H1 (cell line): ENCODE measurements at regions not wholly inside any gene's neighbourhood (a gene's known extent, or its start where the extent isn't known, plus 50 kb on each side); places are given as distances from the start of the nearest gene placed in this dataset.

ENCODE experiments used
- CTCF ChIA-PET: fragments of 300-600 bp; sonication (Branson Sonifier 250); formaldehyde crosslinking; loops from one replicate; lab custom pipeline; 2021; ENCODE audit not compliant: partially characterized antibody; lab: Charles Lee
- POLR2A ChIA-PET: fragments of 300-600 bp; sonication (Branson Sonifier 250); formaldehyde crosslinking; loops from one replicate; lab custom pipeline; 2021; ENCODE audit warnings: inconsistent platforms; ENCODE audit not compliant: partially characterized antibody; lab: Charles Lee
- DNase-seq, 2 experiments: peaks; one replicate each; pipeline versions ENCODE4 v3.0.0 to v3.0.0-alpha.2; 2010 to 2022; ENCODE audit warnings: low spot score in 2 of 2, low read depth in 1 of 2, mixed read lengths in 1 of 2
- FAIRE-seq: peaks from 2 replicates; lab custom pipeline; 2011; peaks lifted over from hg19 to GRCh38; lab: Jason Lieb, UNC
- H2AFZ ChIP-seq: 2 replicates; pipeline ENCODE4 v1.8.1; 2012; ENCODE audit warnings: low read length, inconsistent platforms
- H2AK5ac ChIP-seq: 2 replicates; pipeline ENCODE4 v1.6.1; 2013; ENCODE audit warnings: low read depth, low read length
- H2BK120ac ChIP-seq: replicated peaks from 2 replicates; pipeline ENCODE3; 2013; ENCODE audit warnings: low read depth, low read length, inconsistent platforms
- H2BK12ac ChIP-seq: 2 replicates; pipeline ENCODE4 v1.6.1; 2013; ENCODE audit warnings: low read depth, low read length
- H2BK15ac ChIP-seq: 2 replicates; pipeline ENCODE4 v1.6.1; 2013; ENCODE audit warnings: low read length
- H2BK20ac ChIP-seq: 2 replicates; pipeline ENCODE4 v1.6.1; 2013; ENCODE audit warnings: low read length
- H2BK5ac ChIP-seq: 2 replicates; pipeline ENCODE4 v1.6.1; 2013; ENCODE audit warnings: low read depth, low read length
- H3K14ac ChIP-seq: 2 replicates; pipeline ENCODE4 v1.6.1; 2013; ENCODE audit warnings: inconsistent platforms; ENCODE audit not compliant: insufficient read length
- H3K18ac ChIP-seq: 2 replicates; pipeline ENCODE4 v1.6.1; 2013; ENCODE audit warnings: low read length; ENCODE audit errors: extremely low read depth
- H3K23ac ChIP-seq: 2 replicates; pipeline ENCODE4 v1.6.1; 2013; ENCODE audit warnings: inconsistent platforms; ENCODE audit not compliant: insufficient read length
- H3K23me2 ChIP-seq: 2 replicates; pipeline ENCODE4 v1.6.1; 2013; ENCODE audit warnings: low read depth, low read length
- H3K27ac ChIP-seq: 2 replicates; pipeline ENCODE4 v1.6.1; 2011; ENCODE audit warnings: low read depth, low read length, inconsistent platforms
- H3K27me3 ChIP-seq, 4 experiments: replicated peaks in 1 of 4; 1 replicate in 1 of 4; 2 replicates in 3 of 4; pipeline versions ENCODE4 v1.6.1 to v1.8.1; 2011 to 2013; ENCODE audit warnings: low read length in 3 of 4, mild to moderate bottlenecking in 3 of 4, inconsistent platforms in 2 of 4, mixed read lengths in 2 of 4, moderate library complexity in 1 of 4; ENCODE audit not compliant: control insufficient read depth in 3 of 4, insufficient read depth in 3 of 4; ENCODE audit errors: extremely low read depth in 1 of 4
- H3K36me3 ChIP-seq, 4 experiments: 2 replicates each; pipeline versions ENCODE4 v1.6.1 to v1.8.1; 2011 to 2013; ENCODE audit warnings: mild to moderate bottlenecking in 4 of 4, low read length in 3 of 4, moderate library complexity in 2 of 4, control low read depth in 1 of 4, inconsistent platforms in 1 of 4; ENCODE audit not compliant: insufficient read depth in 4 of 4, control insufficient read depth in 2 of 4
- H3K4ac ChIP-seq: replicated peaks from 2 replicates; pipeline ENCODE3; 2013; ENCODE audit warnings: low read length, low read depth, mixed read lengths, inconsistent platforms; ENCODE audit not compliant: insufficient read length
- H3K4me1 ChIP-seq, 4 experiments: replicated peaks in 1 of 4; 1 replicate in 1 of 4; 2 replicates in 3 of 4; pipeline versions ENCODE4 v1.6.1 to v1.8.1; 2011 to 2013; ENCODE audit warnings: low read length in 3 of 4, inconsistent platforms in 2 of 4, mixed read lengths in 1 of 4; ENCODE audit not compliant: insufficient read depth in 4 of 4, control insufficient read depth in 3 of 4
- H3K4me2 ChIP-seq, 2 experiments: 2 replicates each; pipeline versions ENCODE4 v1.6.1 to v1.8.1; 2011 to 2013; ENCODE audit warnings: low read depth in 2 of 2, low read length in 2 of 2, control low read depth in 1 of 2, inconsistent platforms in 1 of 2, mild to moderate bottlenecking in 1 of 2; ENCODE audit not compliant: insufficient read depth in 1 of 2
- H3K4me3 ChIP-seq, 4 experiments: fragments of 200-600, 300-600 bp in 1 of 4; sonication (generic), shearing (Covaris generic), sonication (Bioruptor Twin) in 1 of 4; 2 replicates each; pipeline versions ENCODE4 v1.5.1 to v1.8.1; 2011 to 2016; ENCODE audit warnings: low read length in 4 of 4, low read depth in 3 of 4, control low read depth in 2 of 4, inconsistent platforms in 2 of 4, mild to moderate bottlenecking in 2 of 4, mixed read lengths in 1 of 4, moderate library complexity in 1 of 4; ENCODE audit not compliant: insufficient read depth in 2 of 4; ENCODE audit errors: extremely low read depth in 1 of 4
- H3K56ac ChIP-seq: replicated peaks from 2 replicates; pipeline ENCODE3; 2013; ENCODE audit warnings: low read depth, mild to moderate bottlenecking, mixed read lengths, low read length, inconsistent platforms; ENCODE audit not compliant: insufficient read length
- H3K79me1 ChIP-seq: 2 replicates; pipeline ENCODE4 v1.6.1; 2013; ENCODE audit warnings: low read depth, low read length, control low read depth
- H3K79me2 ChIP-seq, 2 experiments: 2 replicates each; pipeline versions ENCODE4 v1.6.1 to v1.8.1; 2012 to 2013; ENCODE audit warnings: low read length in 2 of 2, mild to moderate bottlenecking in 2 of 2, inconsistent platforms in 1 of 2; ENCODE audit not compliant: insufficient read depth in 2 of 2, control insufficient read depth in 1 of 2
- H3K9ac ChIP-seq, 4 experiments: replicated peaks in 1 of 4; 1 replicate in 1 of 4; 2 replicates in 3 of 4; pipeline versions ENCODE4 v1.6.1 to v1.8.1; 2011 to 2013; ENCODE audit warnings: low read depth in 3 of 4, low read length in 3 of 4, control low read depth in 2 of 4, mild to moderate bottlenecking in 2 of 4, moderate library complexity in 2 of 4, inconsistent platforms in 1 of 4; ENCODE audit errors: extremely low read depth in 1 of 4
- H3K9me3 ChIP-seq, 2 experiments: 2 replicates each; pipeline versions ENCODE4 v1.6.1 to v1.8.1; 2012 to 2013; ENCODE audit warnings: mild to moderate bottlenecking in 2 of 2, moderate library complexity in 2 of 2, control low read depth in 1 of 2, inconsistent platforms in 1 of 2, low read depth in 1 of 2, low read length in 1 of 2, mixed read lengths in 1 of 2; ENCODE audit not compliant: insufficient read depth in 2 of 2
- H4K20me1 ChIP-seq, 2 experiments: replicated peaks in 1 of 2; 2 replicates each; pipeline versions ENCODE3 to v1.8.1; 2011 to 2013; ENCODE audit warnings: inconsistent platforms in 2 of 2, low read length in 2 of 2, mild to moderate bottlenecking in 1 of 2; ENCODE audit not compliant: insufficient read depth in 2 of 2, control insufficient read depth in 1 of 2
- H4K5ac ChIP-seq: 2 replicates; pipeline ENCODE4 v1.6.1; 2013; ENCODE audit warnings: low read length, low read depth, mixed read lengths, inconsistent platforms; ENCODE audit not compliant: insufficient read length
- H4K8ac ChIP-seq: 2 replicates; pipeline ENCODE4 v1.8.0; 2013; ENCODE audit warnings: mild to moderate bottlenecking, moderate library complexity, low read length, inconsistent platforms; ENCODE audit not compliant: insufficient read depth; ENCODE audit errors: extremely low read depth
- H4K91ac ChIP-seq: replicated peaks from 2 replicates; pipeline ENCODE3; 2013; ENCODE audit warnings: low read length, mixed read lengths, inconsistent platforms; ENCODE audit not compliant: insufficient read length
- ATF2 ChIP-seq: IDR thresholded peaks from 2 replicates; pipeline ENCODE4 v1.6.1; 2012; ENCODE audit warnings: low read length, inconsistent platforms
- CBX5 ChIP-seq: fragments of 300-800, 300-1000 bp; sonication (generic); IDR thresholded peaks from 2 replicates; pipeline ENCODE4 v1.7.1; 2016; ENCODE audit warnings: antibody characterized with exemption, low read length, low read depth
- CTBP2 ChIP-seq: IDR thresholded peaks from 2 replicates; pipeline ENCODE4 v1.7.0; 2011; ENCODE audit warnings: borderline replicate concordance, mild to moderate bottlenecking, moderate library complexity, mixed read lengths, low read length; ENCODE audit not compliant: insufficient read depth, insufficient read length
- POLR2AphosphoS5 ChIP-seq: IDR thresholded peaks from 2 replicates; pipeline ENCODE4 v1.6.1; 2011; ENCODE audit warnings: low read depth, low read length
- SAP30 ChIP-seq: fragments of 300-600 bp; sonication (generic); IDR thresholded peaks from 2 replicates; pipeline ENCODE4 v1.7.1; 2012; ENCODE audit warnings: low read length, moderate library complexity, mild to moderate bottlenecking, inconsistent platforms; ENCODE audit not compliant: insufficient read depth, insufficient replicate concordance
- SP2 ChIP-seq: IDR thresholded peaks from 2 replicates; pipeline ENCODE4 v1.6.1; 2012; ENCODE audit warnings: mild to moderate bottlenecking, low read length, inconsistent platforms
- SRF ChIP-seq: IDR thresholded peaks from 2 replicates; pipeline ENCODE4 v1.6.1; 2011; ENCODE audit warnings: mild to moderate bottlenecking, low read depth, low read length, moderate library complexity
- YY1 ChIP-seq: IDR thresholded peaks from 2 replicates; pipeline ENCODE4 v1.6.1; 2011; ENCODE audit warnings: low read depth, mild to moderate bottlenecking, low read length
- ZNF274 ChIP-seq: IDR thresholded peaks from 2 replicates; pipeline ENCODE4 v1.7.0; 2012; ENCODE audit warnings: low read length, borderline replicate concordance; ENCODE audit errors: extremely low read depth
- WGBS, 2 experiments: shearing (Covaris generic) in 1 of 2; methylation state at CpG; one replicate each; pipeline versions ENCODE4 v1.1.6 to v1.1.7; 2013 to 2015; ENCODE audit warnings: low lambda C conversion rate in 2 of 2, mixed read lengths in 2 of 2, inconsistent platforms in 1 of 2, low coverage in 1 of 2, missing lambda C conversion rate in 1 of 2; ENCODE audit not compliant: insufficient replicate concordance in 2 of 2, insufficient coverage in 1 of 2, insufficient read length in 1 of 2; ENCODE audit errors: extremely low coverage in 1 of 2, missing lambda C conversion rate in 1 of 2; 5-methylcytosine and 5-hydroxymethylcytosine counted together

- Histone ChIP-seq H3K27ac (no peak overlapping the region), H3K27me3 (no peaks in the 10 kb centered on the region), H3K36me3 (no peaks in the 10 kb centered on the region), H4K5ac (no peak overlapping the region), H3K56ac (no peak overlapping the region), H2AK5ac (no peak overlapping the region; the same call in 1 of the 2 replicates), H2BK15ac (no peak overlapping the region; the same call in 1 of the 2 replicates), H3K9ac (no peak overlapping the region), H3K18ac (no peak overlapping the region), H3K4ac (no peak overlapping the region), H3K4me3 (no peak overlapping the region), H2BK120ac (no peak overlapping the region), H3K23me2 (no peaks in the 10 kb centered on the region), H3K79me2 (no peaks in the 10 kb centered on the region), H3K9me3 (peaks cover 0 to 3% of the 10 kb centered on the region in 2 experiments; a peak in 1 of 4 replicates), H3K79me1 (no peaks in the 10 kb centered on the region), H2BK20ac (no peak overlapping the region), H2AFZ (no peak overlapping the region), H3K14ac (no peak overlapping the region), H3K23ac (no peak overlapping the region), H2BK12ac (peak overlapping the region; percentile 39; the same call in 1 of the 2 replicates), H4K20me1 (no peaks in the 10 kb centered on the region), H4K8ac (no peak overlapping the region), H3K4me1 (no peaks in the 10 kb centered on the region; a peak in 3 of 7 replicates), H4K91ac (no peak overlapping the region), H3K4me2 (no peak overlapping the region), H2BK5ac (peak overlapping the region; percentile 44; the same call in 1 of the 2 replicates)
- FAIRE-seq = no peak
- TF ChIP-seq ZNF274 = no peak
- no peak for TF ChIP-seq CBX5
- TF ChIP-seq SAP30 = no peak
- TF ChIP-seq POLR2AphosphoS5 = no peak
- TF ChIP-seq CTBP2 = no peak
- TF ChIP-seq ATF2 = no peak
- no peak for TF ChIP-seq SP2
- no peak for TF ChIP-seq YY1
- TF ChIP-seq SRF = no peak
- CTCF ChIA-PET = interaction anchor here (1.0 kb wide), 1 partner anchor 10 kb away, joined by 3 read pairs; no protein-coding TSS in a partner anchor
- peak in 1 of 2 experiments; percentile 33 for DNase-seq
- POLR2A ChIA-PET = no interaction called here
- 90% methylated on average over 18 of the region's 18 CpGs; no CpG with 5 or more reads in 1 of the 2 experiments for WGBS, 2 experiments
Observed at GRCh38 chr10:131737543-131738395, 163.0 kb upstream of the PPP2R2D start.
